ENCODE measurements at regions not wholly inside any gene's neighbourhood (a gene's known extent, or its start where the extent isn't known, plus 50 kb on each side); places are given as distances from the start of the nearest gene placed in this dataset.

GRCh38 chr6:48272518-48272917 is 161.5 kb upstream of the PTCHD4 start:
- H3K27ac ChIP-seq: no peak overlapping the region
- TF ChIP-seq CTCF (conservative IDR thresholded peaks at IDR 0.05; ENCODE audit: low read depth): no peak
- ChIA-PET CTCF (no interaction called here), POLR2A (ENCODE audit: low non-redundant PET) (no interaction called here)
- no peak for DNase-seq (ENCODE audit: low spot score)

GRCh38 chr6:48255094-48255493 is 144.1 kb upstream of the PTCHD4 start:
- no peak for TF ChIP-seq CTCF (conservative IDR thresholded peaks at IDR 0.05; ENCODE audit: low read depth)
- ChIA-PET POLR2A (ENCODE audit: low non-redundant PET) (no interaction called here), CTCF (interaction anchor here (0.7 kb wide), 1 partner anchor 132 kb away, joined by 3 read pairs; no protein-coding TSS in a partner anchor)
- H3K27ac ChIP-seq: no peak overlapping the region
- no peak for DNase-seq (ENCODE audit: low spot score)

- DNase-seq (ENCODE audit: low spot score): no peak
- TF ChIP-seq CTCF (conservative IDR thresholded peaks at IDR 0.05; ENCODE audit: low read depth): no peak
- ChIA-PET CTCF (no interaction called here), POLR2A (ENCODE audit: low non-redundant PET) (no interaction called here)
- H3K27ac ChIP-seq: no peak overlapping the region
Measured at GRCh38 chr6:48249071-48249470, 138.1 kb upstream of the PTCHD4 start.

GRCh38 chr6:48243071-48243470 is 132.1 kb upstream of the PTCHD4 start:
- ChIA-PET CTCF (interaction anchor here (0.6 to 0.7 kb wide), 3 partner anchors 41 to 1738 kb away, joined by 3 to 5 read pairs (median 3); no protein-coding TSS in a partner anchor), POLR2A (ENCODE audit: low non-redundant PET) (no interaction called here)
- DNase-seq (ENCODE audit: low spot score): no peak
- no peak overlapping the region for H3K27ac ChIP-seq
- no peak for TF ChIP-seq CTCF (conservative IDR thresholded peaks at IDR 0.05; ENCODE audit: low read depth)

- no peak overlapping the region for H3K27ac ChIP-seq
- POLR2A ChIA-PET (ENCODE audit: low non-redundant PET): no interaction called here
- no peak for TF ChIP-seq CTCF (conservative IDR thresholded peaks at IDR 0.05; ENCODE audit: low read depth)
- CTCF ChIA-PET: no interaction called here
- DNase-seq (ENCODE audit: low spot score): no peak
Measured at GRCh38 chr6:48240287-48240686, 129.3 kb upstream of the PTCHD4 start.

GRCh38 chr6:48236375-48236774 is 125.4 kb upstream of the PTCHD4 start:
- POLR2A ChIA-PET (ENCODE audit: low non-redundant PET): no interaction called here
- no peak for DNase-seq (ENCODE audit: low spot score)
- CTCF ChIA-PET: no interaction called here
- no peak for TF ChIP-seq CTCF (conservative IDR thresholded peaks at IDR 0.05; ENCODE audit: low read depth)
- no peak overlapping the region for H3K27ac ChIP-seq

GRCh38 chr6:48233063-48233462 is 122.1 kb upstream of the PTCHD4 start:
- no peak for TF ChIP-seq CTCF (conservative IDR thresholded peaks at IDR 0.05; ENCODE audit: low read depth)
- CTCF ChIA-PET: interaction anchor here (0.6 kb wide), 1 partner anchor 492 kb away, joined by 8 read pairs; no protein-coding TSS in a partner anchor
- POLR2A ChIA-PET (ENCODE audit: low non-redundant PET): no interaction called here
- DNase-seq (ENCODE audit: low spot score): no peak
- no peak overlapping the region for H3K27ac ChIP-seq

Measured in RWPE1 (cell line).